ENCODE measurements at regions not wholly inside any gene's neighbourhood (a gene's known extent, or its start where the extent isn't known, plus 50 kb on each side); places are given as distances from the start of the nearest gene placed in this dataset.

GRCh38 chr1:238823416-238823815 lies 563.0 kb upstream of the CHRM3 start:
- no peak for TF ChIP-seq POLR2A (IDR thresholded peaks at IDR 0.05; ENCODE audit: low read length)
- no peak for TF ChIP-seq REST (IDR thresholded peaks at IDR 0.05)
- TF ChIP-seq CTCF (IDR thresholded peaks at IDR 0.05), result no peak
- no peak for TF ChIP-seq JUNB (IDR thresholded peaks at IDR 0.05)
- no peak for TF ChIP-seq BHLHE40 (IDR thresholded peaks at IDR 0.05; ENCODE audit: low read depth, low read length)
